B cell (primary cell): ENCODE measurements at regions not wholly inside any gene's neighbourhood (a gene's known extent, or its start where the extent isn't known, plus 50 kb on each side); places are given as distances from the start of the nearest gene placed in this dataset.

ENCODE experiments used
- EZH2 ChIP-seq: IDR thresholded peaks from 2 replicates; pipeline ENCODE4 v1.6.1; 2012; ENCODE audit warnings: borderline replicate concordance, low read depth, mild to moderate bottlenecking, moderate library complexity, low read length; ENCODE audit not compliant: insufficient read depth, poor library complexity, severe bottlenecking
- TF ChIP-seq, protein P1 (sequence below): fragments of 200-600 bp; IDR thresholded peaks from one replicate; pipeline ENCODE4 v1.8.0; 2022; ENCODE audit warnings: antibody characterized with exemption, mild to moderate bottlenecking

GRCh38 chr14:57029620-57030253 lies 219.5 kb upstream of the OTX2 start:
- TF ChIP-seq, protein P1, sequence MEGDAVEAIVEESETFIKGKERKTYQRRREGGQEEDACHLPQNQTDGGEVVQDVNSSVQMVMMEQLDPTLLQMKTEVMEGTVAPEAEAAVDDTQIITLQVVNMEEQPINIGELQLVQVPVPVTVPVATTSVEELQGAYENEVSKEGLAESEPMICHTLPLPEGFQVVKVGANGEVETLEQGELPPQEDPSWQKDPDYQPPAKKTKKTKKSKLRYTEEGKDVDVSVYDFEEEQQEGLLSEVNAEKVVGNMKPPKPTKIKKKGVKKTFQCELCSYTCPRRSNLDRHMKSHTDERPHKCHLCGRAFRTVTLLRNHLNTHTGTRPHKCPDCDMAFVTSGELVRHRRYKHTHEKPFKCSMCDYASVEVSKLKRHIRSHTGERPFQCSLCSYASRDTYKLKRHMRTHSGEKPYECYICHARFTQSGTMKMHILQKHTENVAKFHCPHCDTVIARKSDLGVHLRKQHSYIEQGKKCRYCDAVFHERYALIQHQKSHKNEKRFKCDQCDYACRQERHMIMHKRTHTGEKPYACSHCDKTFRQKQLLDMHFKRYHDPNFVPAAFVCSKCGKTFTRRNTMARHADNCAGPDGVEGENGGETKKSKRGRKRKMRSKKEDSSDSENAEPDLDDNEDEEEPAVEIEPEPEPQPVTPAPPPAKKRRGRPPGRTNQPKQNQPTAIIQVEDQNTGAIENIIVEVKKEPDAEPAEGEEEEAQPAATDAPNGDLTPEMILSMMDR: no peak
- TF ChIP-seq EZH2: no peak
